ENCODE measurements at regions not wholly inside any gene's neighbourhood (a gene's known extent, or its start where the extent isn't known, plus 50 kb on each side); places are given as distances from the start of the nearest gene placed in this dataset.
"Not testable (repeated sequence)": the region's sequence is repeated elsewhere in the genome, so short reads cannot be mapped to it uniquely, and the experiment has no call there.

GRCh38 chr5:174997688-174998087, 273.3 kb downstream of the MSX2 start:
- no peak for DNase-seq (ENCODE audit: low read depth in 2 of 3, low spot score in 2 of 3)

GRCh38 chr5:174996941-174997340, 272.6 kb downstream of the MSX2 start:
- no peak for DNase-seq (ENCODE audit: low read depth in 2 of 3, low spot score in 2 of 3)

GRCh38 chr5:174995827-174996226, 271.4 kb downstream of the MSX2 start:
- DNase-seq (ENCODE audit: low read depth in 2 of 3, low spot score in 2 of 3): no peak

GRCh38 chr5:174991847-174992246, 267.5 kb downstream of the MSX2 start:
- DNase-seq (ENCODE audit: low read depth in 2 of 3, low spot score in 2 of 3): no peak

GRCh38 chr5:174990909-174991308, 266.5 kb downstream of the MSX2 start:
- no peak for DNase-seq (ENCODE audit: low read depth in 2 of 3, low spot score in 2 of 3)

- no peak for DNase-seq (ENCODE audit: low read depth in 2 of 3, low spot score in 2 of 3)
Observed at GRCh38 chr5:174987443-174988012, 263.1 kb downstream of the MSX2 start.

- DNase-seq (ENCODE audit: low read depth in 2 of 3, low spot score in 2 of 3): no peak
Observed at GRCh38 chr5:174984863-174985262, 260.5 kb downstream of the MSX2 start.

GRCh38 chr5:174982485-174982884, 258.1 kb downstream of the MSX2 start:
- DNase-seq (ENCODE audit: low read depth in 2 of 3, low spot score in 2 of 3): no peak

- no peak for DNase-seq (ENCODE audit: low read depth in 2 of 3, low spot score in 2 of 3)
Observed at GRCh38 chr5:174981416-174981815, 257.0 kb downstream of the MSX2 start.

- no peak for DNase-seq (ENCODE audit: low read depth in 2 of 3, low spot score in 2 of 3)
Observed at GRCh38 chr5:174980952-174981351, 256.6 kb downstream of the MSX2 start.

- DNase-seq (ENCODE audit: low read depth in 2 of 3, low spot score in 2 of 3): no peak
Observed at GRCh38 chr5:174972291-174972690, 247.9 kb downstream of the MSX2 start.

- DNase-seq (ENCODE audit: low read depth in 2 of 3, low spot score in 2 of 3): no peak
Observed at GRCh38 chr5:174971210-174971609, 246.8 kb downstream of the MSX2 start.

- no peak for DNase-seq (ENCODE audit: low read depth in 2 of 3, low spot score in 2 of 3)
Observed at GRCh38 chr5:174970502-174970901, 246.1 kb downstream of the MSX2 start.

- DNase-seq (ENCODE audit: low read depth in 2 of 3, low spot score in 2 of 3): no peak
Observed at GRCh38 chr5:174953871-174954270, 229.5 kb downstream of the MSX2 start.

- DNase-seq (ENCODE audit: low read depth in 2 of 3, low spot score in 2 of 3): peak; percentile 16 to 78 (median 46)
Observed at GRCh38 chr5:174951151-174951780, 226.9 kb downstream of the MSX2 start.

GRCh38 chr5:174947548-174947947, 223.2 kb downstream of the MSX2 start:
- no peak for DNase-seq (ENCODE audit: low read depth in 2 of 3, low spot score in 2 of 3)

GRCh38 chr5:174945853-174946252, 221.5 kb downstream of the MSX2 start:
- DNase-seq (ENCODE audit: low read depth in 2 of 3, low spot score in 2 of 3): no peak

- DNase-seq (ENCODE audit: low read depth in 2 of 3, low spot score in 2 of 3): peak in 1 of 3 donors; percentile 7
Observed at GRCh38 chr5:174943785-174944184, 219.4 kb downstream of the MSX2 start.

- DNase-seq (ENCODE audit: low read depth in 2 of 3, low spot score in 2 of 3): not testable (repeated sequence)
Observed at GRCh38 chr5:174943002-174943401, 218.6 kb downstream of the MSX2 start.

GRCh38 chr5:174937201-174938123, 213.1 kb downstream of the MSX2 start:
- DNase-seq (ENCODE audit: low read depth in 2 of 3, low spot score in 2 of 3): no peak

GRCh38 chr5:174935854-174936474, 211.6 kb downstream of the MSX2 start:
- DNase-seq (ENCODE audit: low read depth in 2 of 3, low spot score in 2 of 3): peak in 2 of 3 donors; percentile 17 to 26

Measured in hematopoietic multipotent progenitor cell (in vitro differentiated cells).